ENCODE measurements at regions not wholly inside any gene's neighbourhood (a gene's known extent, or its start where the extent isn't known, plus 50 kb on each side); places are given as distances from the start of the nearest gene placed in this dataset.

DNA sequence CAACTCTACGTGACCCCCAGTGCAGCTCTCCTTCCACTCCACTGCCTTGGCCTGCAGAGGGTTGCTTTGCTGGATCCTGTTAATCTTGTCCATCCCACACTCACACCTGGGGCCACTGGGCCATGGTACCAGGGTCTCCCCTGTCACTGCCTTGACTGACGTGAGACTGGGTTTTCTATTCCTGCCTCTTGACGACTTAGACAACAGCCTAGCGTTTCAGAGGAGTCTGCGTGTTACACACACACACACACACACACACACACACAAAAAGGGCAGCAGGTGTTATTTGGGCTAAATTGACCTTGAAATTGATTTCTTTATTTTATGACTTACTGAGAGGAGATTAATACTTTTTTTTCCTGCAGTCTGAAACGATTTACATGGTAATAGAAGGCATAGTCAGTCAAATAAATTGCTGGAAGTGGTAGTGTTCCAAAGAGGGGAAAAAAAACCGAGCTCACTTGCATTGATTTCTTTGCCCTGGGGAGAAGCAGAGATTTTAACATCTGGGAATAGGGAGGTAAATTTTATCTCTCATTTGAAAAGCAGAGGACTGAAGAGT is 492.3 kb upstream of the EEF2KMT start:
- peaks cover 3% of the 10 kb centered on the region for H3K27me3 Mint-ChIP-seq
- DNase-seq (no peak), ATAC-seq (no peak)
- TF ChIP-seq, protein P1, sequence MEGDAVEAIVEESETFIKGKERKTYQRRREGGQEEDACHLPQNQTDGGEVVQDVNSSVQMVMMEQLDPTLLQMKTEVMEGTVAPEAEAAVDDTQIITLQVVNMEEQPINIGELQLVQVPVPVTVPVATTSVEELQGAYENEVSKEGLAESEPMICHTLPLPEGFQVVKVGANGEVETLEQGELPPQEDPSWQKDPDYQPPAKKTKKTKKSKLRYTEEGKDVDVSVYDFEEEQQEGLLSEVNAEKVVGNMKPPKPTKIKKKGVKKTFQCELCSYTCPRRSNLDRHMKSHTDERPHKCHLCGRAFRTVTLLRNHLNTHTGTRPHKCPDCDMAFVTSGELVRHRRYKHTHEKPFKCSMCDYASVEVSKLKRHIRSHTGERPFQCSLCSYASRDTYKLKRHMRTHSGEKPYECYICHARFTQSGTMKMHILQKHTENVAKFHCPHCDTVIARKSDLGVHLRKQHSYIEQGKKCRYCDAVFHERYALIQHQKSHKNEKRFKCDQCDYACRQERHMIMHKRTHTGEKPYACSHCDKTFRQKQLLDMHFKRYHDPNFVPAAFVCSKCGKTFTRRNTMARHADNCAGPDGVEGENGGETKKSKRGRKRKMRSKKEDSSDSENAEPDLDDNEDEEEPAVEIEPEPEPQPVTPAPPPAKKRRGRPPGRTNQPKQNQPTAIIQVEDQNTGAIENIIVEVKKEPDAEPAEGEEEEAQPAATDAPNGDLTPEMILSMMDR (IDR thresholded peaks at IDR 0.05): no peak
- ChIA-PET CTCF (no interaction called here), POLR2A (no interaction called here)
- H3K4me3 Mint-ChIP-seq: no peak overlapping the region
- H3K4me1 Mint-ChIP-seq (ENCODE audit: low read depth): no peaks in the 10 kb centered on the region
- no peak overlapping the region for H3K27ac Mint-ChIP-seq
- H3K36me3 Mint-ChIP-seq (ENCODE audit: low read depth): no peaks in the 10 kb centered on the region
- intact Hi-C loops (cut with micrococcal nuclease): no loop called here
- H3K9me3 Mint-ChIP-seq: no peaks in the 10 kb centered on the region

DNA sequence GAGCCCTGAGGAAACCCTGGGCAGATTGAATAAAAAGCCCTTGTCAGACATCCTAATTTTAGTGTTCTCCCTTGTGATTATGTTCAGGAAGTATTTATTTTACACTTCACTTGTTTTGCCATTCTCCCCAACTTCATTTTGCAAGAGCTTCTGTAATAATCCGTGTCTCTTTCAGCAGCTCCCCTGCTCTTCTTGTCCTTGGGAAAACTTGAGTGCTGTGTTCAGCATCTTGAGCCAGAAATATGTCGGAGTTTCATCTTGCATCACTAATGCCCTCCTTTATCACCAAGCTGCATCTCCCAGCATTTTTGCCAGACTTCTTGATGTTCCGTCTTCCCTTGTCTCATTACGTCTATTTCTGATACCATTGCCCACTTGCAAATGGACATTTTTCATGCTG is 486.5 kb upstream of the EEF2KMT start:
- Mint-ChIP-seq H3K4me3 (no peak overlapping the region), H3K27me3 (peaks cover 3% of the 10 kb centered on the region), H3K27ac (no peak overlapping the region), H3K4me1 (ENCODE audit: low read depth) (no peaks in the 10 kb centered on the region), H3K36me3 (ENCODE audit: low read depth) (no peaks in the 10 kb centered on the region), H3K9me3 (no peaks in the 10 kb centered on the region)
- intact Hi-C loops (cut with micrococcal nuclease): no loop called here
- CTCF ChIA-PET: no interaction called here
- POLR2A ChIA-PET: no interaction called here
- ATAC-seq: no peak
- no peak for DNase-seq
- TF ChIP-seq, protein P1 (IDR thresholded peaks at IDR 0.05): no peak

DNA sequence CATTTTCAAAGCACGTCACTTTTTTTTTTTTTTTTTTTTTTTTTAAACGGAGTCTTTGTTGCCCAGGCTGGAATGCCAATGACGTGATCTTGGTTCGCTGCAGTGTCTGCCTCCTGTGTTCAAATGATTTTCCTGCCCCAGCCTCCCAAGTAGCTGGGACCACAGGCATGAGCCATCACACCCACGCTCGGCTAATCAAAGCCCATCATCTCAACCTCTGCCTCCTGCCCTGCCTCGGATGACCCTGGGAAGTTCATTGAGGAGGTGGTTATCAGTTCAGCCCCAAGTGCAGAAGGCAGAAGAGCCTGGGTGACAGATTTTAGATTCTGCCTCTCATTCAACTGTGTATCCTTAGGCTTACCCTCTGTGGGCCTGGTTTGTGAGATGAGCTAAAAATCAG is 484.9 kb upstream of the EEF2KMT start:
- peaks cover 3% of the 10 kb centered on the region for H3K27me3 Mint-ChIP-seq
- no peak overlapping the region for H3K4me3 Mint-ChIP-seq
- H3K36me3 Mint-ChIP-seq (ENCODE audit: low read depth): no peaks in the 10 kb centered on the region
- DNase-seq: no peak
- TF ChIP-seq, protein P1 (IDR thresholded peaks at IDR 0.05): no peak
- no peaks in the 10 kb centered on the region for H3K4me1 Mint-ChIP-seq (ENCODE audit: low read depth)
- no peaks in the 10 kb centered on the region for H3K9me3 Mint-ChIP-seq
- ChIA-PET POLR2A (interaction anchor here (0.6 kb wide), 1 partner anchor 49 kb away, joined by 4 read pairs; no protein-coding TSS in a partner anchor), CTCF (no interaction called here)
- ATAC-seq: no peak
- H3K27ac Mint-ChIP-seq: no peak overlapping the region
- intact Hi-C loops (cut with micrococcal nuclease): no loop called here

DNA sequence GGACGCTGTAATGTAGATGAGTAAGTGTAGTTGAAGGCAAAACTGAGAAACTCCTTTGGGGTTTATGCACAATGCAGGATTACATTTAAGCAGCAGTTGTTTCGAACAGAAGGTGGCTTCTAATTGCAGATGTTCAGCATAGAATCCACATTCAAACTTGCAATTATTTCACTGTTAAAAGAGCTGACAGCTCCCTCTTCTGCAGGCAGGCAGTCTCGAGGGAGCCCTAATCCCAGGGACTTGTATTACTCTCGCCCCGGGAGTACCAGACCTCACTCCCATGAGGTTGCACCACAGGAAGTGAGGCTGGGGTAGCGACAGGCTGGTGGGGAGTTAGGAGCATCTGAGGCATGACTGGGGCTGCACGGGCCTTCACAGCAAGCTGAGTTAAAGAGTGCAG is 484.3 kb upstream of the EEF2KMT start:
- ATAC-seq (no peak), DNase-seq (no peak)
- Mint-ChIP-seq H3K36me3 (ENCODE audit: low read depth) (no peaks in the 10 kb centered on the region), H3K27ac (no peak overlapping the region), H3K4me3 (no peak overlapping the region), H3K27me3 (peaks cover 3% of the 10 kb centered on the region), H3K4me1 (ENCODE audit: low read depth) (no peaks in the 10 kb centered on the region), H3K9me3 (no peaks in the 10 kb centered on the region)
- intact Hi-C loops (cut with micrococcal nuclease): no loop called here
- POLR2A ChIA-PET: interaction anchor here (0.6 kb wide), 1 partner anchor 50 kb away, joined by 4 read pairs; no protein-coding TSS in a partner anchor
- CTCF ChIA-PET: no interaction called here
- TF ChIP-seq, protein P1 (IDR thresholded peaks at IDR 0.05): no peak

DNA sequence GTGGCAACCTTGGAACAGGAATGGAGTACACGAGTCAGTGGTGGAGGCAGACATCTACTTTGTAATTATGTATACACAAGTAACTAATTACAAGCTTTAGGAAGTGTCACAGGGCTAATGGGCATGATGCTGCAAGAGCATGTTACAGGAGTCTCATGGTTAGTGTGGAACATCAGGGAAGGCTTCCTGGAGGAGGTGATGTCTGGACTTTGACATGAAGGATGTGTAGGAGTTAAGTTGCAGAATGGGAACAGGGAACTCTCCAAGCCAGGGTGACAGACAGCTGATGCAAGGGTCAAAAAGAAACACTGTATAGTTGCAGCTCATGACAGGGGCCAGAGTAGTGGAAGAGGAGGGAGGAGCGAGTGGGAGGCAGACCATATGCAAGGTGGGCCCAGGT is 483.8 kb upstream of the EEF2KMT start:
- intact Hi-C loops (cut with micrococcal nuclease): no loop called here
- TF ChIP-seq, protein P1 (IDR thresholded peaks at IDR 0.05): no peak
- no peak overlapping the region for H3K4me3 Mint-ChIP-seq
- ATAC-seq: no peak
- DNase-seq: no peak
- no peaks in the 10 kb centered on the region for H3K9me3 Mint-ChIP-seq
- ChIA-PET CTCF (no interaction called here), POLR2A (no interaction called here)
- no peaks in the 10 kb centered on the region for H3K4me1 Mint-ChIP-seq (ENCODE audit: low read depth)
- peaks cover 3% of the 10 kb centered on the region for H3K27me3 Mint-ChIP-seq
- H3K36me3 Mint-ChIP-seq (ENCODE audit: low read depth): no peaks in the 10 kb centered on the region
- no peak overlapping the region for H3K27ac Mint-ChIP-seq

Data from activated CD8-positive, alpha-beta T cell treated with anti-CD3 and anti-CD28 coated beads for 36 hours (primary cell).